ENCODE measurements at regions not wholly inside any gene's neighbourhood (a gene's known extent, or its start where the extent isn't known, plus 50 kb on each side); places are given as distances from the start of the nearest gene placed in this dataset.

DNA sequence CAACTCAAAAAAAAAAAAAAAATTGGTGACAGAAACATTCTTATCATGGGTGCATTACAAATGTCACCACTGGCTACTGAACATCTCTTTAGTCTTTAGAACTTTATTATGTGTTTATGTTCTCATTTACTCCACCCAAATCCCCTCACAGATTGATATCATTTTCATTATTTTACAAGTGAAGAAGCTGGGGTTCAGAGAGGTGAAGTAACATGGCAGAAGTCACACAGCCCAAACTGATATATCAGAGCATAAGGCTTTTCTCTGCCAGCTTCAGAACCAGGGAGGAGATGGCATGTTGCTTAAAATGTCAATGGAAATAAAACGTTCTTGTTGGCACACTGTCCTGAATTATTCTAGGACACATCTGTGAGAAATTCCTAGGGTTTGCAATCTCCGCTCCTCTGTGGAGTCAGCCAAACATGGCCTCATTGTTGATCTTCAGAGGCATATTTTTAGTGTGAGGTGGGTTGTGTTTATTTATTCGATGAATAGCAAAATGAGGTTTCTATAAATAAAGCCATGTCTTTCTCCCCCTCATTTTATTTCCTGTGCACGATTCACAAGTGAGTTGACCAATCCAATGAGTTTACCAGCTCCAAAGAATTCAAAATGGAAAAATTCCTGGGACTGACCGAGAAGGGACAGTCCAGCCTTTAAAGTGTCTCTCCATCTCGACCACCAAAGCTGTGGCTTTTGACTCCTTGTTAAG is 72.9 kb upstream of the ANO1 start (continued):
- TF ChIP-seq, protein P1, sequence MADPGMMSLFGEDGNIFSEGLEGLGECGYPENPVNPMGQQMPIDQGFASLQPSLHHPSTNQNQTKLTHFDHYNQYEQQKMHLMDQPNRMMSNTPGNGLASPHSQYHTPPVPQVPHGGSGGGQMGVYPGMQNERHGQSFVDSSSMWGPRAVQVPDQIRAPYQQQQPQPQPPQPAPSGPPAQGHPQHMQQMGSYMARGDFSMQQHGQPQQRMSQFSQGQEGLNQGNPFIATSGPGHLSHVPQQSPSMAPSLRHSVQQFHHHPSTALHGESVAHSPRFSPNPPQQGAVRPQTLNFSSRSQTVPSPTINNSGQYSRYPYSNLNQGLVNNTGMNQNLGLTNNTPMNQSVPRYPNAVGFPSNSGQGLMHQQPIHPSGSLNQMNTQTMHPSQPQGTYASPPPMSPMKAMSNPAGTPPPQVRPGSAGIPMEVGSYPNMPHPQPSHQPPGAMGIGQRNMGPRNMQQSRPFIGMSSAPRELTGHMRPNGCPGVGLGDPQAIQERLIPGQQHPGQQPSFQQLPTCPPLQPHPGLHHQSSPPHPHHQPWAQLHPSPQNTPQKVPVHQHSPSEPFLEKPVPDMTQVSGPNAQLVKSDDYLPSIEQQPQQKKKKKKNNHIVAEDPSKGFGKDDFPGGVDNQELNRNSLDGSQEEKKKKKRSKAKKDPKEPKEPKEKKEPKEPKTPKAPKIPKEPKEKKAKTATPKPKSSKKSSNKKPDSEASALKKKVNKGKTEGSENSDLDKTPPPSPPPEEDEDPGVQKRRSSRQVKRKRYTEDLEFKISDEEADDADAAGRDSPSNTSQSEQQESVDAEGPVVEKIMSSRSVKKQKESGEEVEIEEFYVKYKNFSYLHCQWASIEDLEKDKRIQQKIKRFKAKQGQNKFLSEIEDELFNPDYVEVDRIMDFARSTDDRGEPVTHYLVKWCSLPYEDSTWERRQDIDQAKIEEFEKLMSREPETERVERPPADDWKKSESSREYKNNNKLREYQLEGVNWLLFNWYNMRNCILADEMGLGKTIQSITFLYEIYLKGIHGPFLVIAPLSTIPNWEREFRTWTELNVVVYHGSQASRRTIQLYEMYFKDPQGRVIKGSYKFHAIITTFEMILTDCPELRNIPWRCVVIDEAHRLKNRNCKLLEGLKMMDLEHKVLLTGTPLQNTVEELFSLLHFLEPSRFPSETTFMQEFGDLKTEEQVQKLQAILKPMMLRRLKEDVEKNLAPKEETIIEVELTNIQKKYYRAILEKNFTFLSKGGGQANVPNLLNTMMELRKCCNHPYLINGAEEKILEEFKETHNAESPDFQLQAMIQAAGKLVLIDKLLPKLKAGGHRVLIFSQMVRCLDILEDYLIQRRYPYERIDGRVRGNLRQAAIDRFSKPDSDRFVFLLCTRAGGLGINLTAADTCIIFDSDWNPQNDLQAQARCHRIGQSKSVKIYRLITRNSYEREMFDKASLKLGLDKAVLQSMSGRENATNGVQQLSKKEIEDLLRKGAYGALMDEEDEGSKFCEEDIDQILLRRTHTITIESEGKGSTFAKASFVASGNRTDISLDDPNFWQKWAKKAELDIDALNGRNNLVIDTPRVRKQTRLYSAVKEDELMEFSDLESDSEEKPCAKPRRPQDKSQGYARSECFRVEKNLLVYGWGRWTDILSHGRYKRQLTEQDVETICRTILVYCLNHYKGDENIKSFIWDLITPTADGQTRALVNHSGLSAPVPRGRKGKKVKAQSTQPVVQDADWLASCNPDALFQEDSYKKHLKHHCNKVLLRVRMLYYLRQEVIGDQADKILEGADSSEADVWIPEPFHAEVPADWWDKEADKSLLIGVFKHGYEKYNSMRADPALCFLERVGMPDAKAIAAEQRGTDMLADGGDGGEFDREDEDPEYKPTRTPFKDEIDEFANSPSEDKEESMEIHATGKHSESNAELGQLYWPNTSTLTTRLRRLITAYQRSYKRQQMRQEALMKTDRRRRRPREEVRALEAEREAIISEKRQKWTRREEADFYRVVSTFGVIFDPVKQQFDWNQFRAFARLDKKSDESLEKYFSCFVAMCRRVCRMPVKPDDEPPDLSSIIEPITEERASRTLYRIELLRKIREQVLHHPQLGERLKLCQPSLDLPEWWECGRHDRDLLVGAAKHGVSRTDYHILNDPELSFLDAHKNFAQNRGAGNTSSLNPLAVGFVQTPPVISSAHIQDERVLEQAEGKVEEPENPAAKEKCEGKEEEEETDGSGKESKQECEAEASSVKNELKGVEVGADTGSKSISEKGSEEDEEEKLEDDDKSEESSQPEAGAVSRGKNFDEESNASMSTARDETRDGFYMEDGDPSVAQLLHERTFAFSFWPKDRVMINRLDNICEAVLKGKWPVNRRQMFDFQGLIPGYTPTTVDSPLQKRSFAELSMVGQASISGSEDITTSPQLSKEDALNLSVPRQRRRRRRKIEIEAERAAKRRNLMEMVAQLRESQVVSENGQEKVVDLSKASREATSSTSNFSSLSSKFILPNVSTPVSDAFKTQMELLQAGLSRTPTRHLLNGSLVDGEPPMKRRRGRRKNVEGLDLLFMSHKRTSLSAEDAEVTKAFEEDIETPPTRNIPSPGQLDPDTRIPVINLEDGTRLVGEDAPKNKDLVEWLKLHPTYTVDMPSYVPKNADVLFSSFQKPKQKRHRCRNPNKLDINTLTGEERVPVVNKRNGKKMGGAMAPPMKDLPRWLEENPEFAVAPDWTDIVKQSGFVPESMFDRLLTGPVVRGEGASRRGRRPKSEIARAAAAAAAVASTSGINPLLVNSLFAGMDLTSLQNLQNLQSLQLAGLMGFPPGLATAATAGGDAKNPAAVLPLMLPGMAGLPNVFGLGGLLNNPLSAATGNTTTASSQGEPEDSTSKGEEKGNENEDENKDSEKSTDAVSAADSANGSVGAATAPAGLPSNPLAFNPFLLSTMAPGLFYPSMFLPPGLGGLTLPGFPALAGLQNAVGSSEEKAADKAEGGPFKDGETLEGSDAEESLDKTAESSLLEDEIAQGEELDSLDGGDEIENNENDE (IDR thresholded peaks at IDR 0.05; ENCODE audit: insufficient replicate concordance, low read length): no peak
- TF ChIP-seq TEAD4 (IDR thresholded peaks at IDR 0.05; ENCODE audit: low read depth, low read length) (no peak), CBX5 (IDR thresholded peaks at IDR 0.05; ENCODE audit: low read depth, low read length) (no peak), TCF12 (IDR thresholded peaks at IDR 0.05; ENCODE audit: low read depth, low read length) (no peak), KDM5A (IDR thresholded peaks at IDR 0.05; ENCODE audit: low read length) (no peak), POLR2AphosphoS5 (IDR thresholded peaks at IDR 0.05; ENCODE audit: low read depth, low read length) (no peak)
- TF ChIP-seq, protein P2, sequence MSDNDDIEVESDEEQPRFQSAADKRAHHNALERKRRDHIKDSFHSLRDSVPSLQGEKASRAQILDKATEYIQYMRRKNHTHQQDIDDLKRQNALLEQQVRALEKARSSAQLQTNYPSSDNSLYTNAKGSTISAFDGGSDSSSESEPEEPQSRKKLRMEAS (IDR thresholded peaks at IDR 0.05): no peak
